HG03103 (cell line): ENCODE measurements at regions not wholly inside any gene's neighbourhood (a gene's known extent, or its start where the extent isn't known, plus 50 kb on each side); places are given as distances from the start of the nearest gene placed in this dataset.

Source experiments
- ATAC-seq: cut with Tn5 transposase; IDR thresholded peaks from one replicate; pipeline ENCODE4 v1.9.1; 2021; ENCODE audit warnings: low read depth; ENCODE audit not compliant: unreplicated experiment

- ATAC-seq = no peak
Measured at GRCh38 chr6:88360203-88360797, 194.2 kb upstream of the CNR1 start.

- ATAC-seq = no peak
Measured at GRCh38 chr6:88359530-88360202, 193.5 kb upstream of the CNR1 start.

- no peak for ATAC-seq
Measured at GRCh38 chr6:88358846-88359245, 192.7 kb upstream of the CNR1 start.

- ATAC-seq = no peak
Measured at GRCh38 chr6:88349511-88349910, 183.4 kb upstream of the CNR1 start.

- ATAC-seq = no peak
Measured at GRCh38 chr6:88342336-88342735, 176.2 kb upstream of the CNR1 start.

GRCh38 chr6:88339761-88340160 lies 173.6 kb upstream of the CNR1 start:
- no peak for ATAC-seq

- no peak for ATAC-seq
Measured at GRCh38 chr6:88321306-88321705, 155.2 kb upstream of the CNR1 start.

GRCh38 chr6:88311561-88311960 lies 145.4 kb upstream of the CNR1 start:
- no peak for ATAC-seq

GRCh38 chr6:88304520-88304919 lies 138.4 kb upstream of the CNR1 start:
- ATAC-seq = no peak

- ATAC-seq = no peak
Measured at GRCh38 chr6:88302769-88303225, 136.7 kb upstream of the CNR1 start.

- no peak for ATAC-seq
Measured at GRCh38 chr6:88301888-88302768, 136.0 kb upstream of the CNR1 start.

- no peak for ATAC-seq
Measured at GRCh38 chr6:88301256-88301655, 135.1 kb upstream of the CNR1 start.

GRCh38 chr6:88298066-88298845 lies 132.1 kb upstream of the CNR1 start:
- no peak for ATAC-seq

GRCh38 chr6:88296694-88297093 lies 130.5 kb upstream of the CNR1 start:
- no peak for ATAC-seq

GRCh38 chr6:88295663-88296062 lies 129.5 kb upstream of the CNR1 start:
- ATAC-seq = no peak

- no peak for ATAC-seq
Measured at GRCh38 chr6:88294702-88295101, 128.6 kb upstream of the CNR1 start.

- ATAC-seq = no peak
Measured at GRCh38 chr6:88290411-88290810, 124.3 kb upstream of the CNR1 start.

- ATAC-seq = no peak
Measured at GRCh38 chr6:88287696-88288095, 121.5 kb upstream of the CNR1 start.

GRCh38 chr6:88276331-88276730 lies 110.2 kb upstream of the CNR1 start:
- no peak for ATAC-seq

- ATAC-seq = no peak
Measured at GRCh38 chr6:88268508-88268907, 102.4 kb upstream of the CNR1 start.

GRCh38 chr6:88266126-88266525 lies 100.0 kb upstream of the CNR1 start:
- no peak for ATAC-seq
